ENCODE measurements at regions not wholly inside any gene's neighbourhood (a gene's known extent, or its start where the extent isn't known, plus 50 kb on each side); places are given as distances from the start of the nearest gene placed in this dataset.

DNA sequence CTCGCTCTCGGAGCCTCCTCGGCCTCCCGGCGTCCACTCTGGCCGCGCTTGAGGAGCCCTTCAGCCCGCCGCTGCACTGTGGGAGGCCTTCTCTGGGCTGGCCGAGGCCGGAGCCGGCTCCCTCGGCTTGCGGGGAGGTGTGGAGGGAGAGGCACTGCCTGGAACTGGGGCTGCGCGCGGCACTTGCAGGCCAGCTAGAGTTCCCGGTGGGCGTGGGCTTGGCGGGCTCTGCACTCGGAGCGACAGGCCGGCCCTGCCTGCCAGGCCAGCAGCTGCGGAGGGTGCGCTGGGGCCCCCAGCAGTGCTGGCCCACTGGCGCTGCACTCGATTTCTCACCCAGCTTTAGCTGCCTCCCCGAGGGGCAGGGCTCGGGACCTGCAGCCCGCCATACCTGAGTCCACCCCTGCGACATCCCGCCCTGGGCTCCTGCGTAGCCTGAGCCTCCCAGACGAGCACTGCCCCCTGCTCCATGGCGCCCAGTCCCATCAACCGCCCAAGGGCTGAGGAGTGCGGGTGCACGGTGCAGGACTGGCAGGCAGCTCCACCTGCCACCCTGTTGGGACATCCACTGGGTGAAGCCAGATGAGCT is 765.0 kb downstream of the IGSF11 start:
- in situ Hi-C loops (cut with HindIII; ENCODE audit: low pct_unique_long_range_greater_than_20kb, low sequenced_read_pairs), result no loop called here

DNA sequence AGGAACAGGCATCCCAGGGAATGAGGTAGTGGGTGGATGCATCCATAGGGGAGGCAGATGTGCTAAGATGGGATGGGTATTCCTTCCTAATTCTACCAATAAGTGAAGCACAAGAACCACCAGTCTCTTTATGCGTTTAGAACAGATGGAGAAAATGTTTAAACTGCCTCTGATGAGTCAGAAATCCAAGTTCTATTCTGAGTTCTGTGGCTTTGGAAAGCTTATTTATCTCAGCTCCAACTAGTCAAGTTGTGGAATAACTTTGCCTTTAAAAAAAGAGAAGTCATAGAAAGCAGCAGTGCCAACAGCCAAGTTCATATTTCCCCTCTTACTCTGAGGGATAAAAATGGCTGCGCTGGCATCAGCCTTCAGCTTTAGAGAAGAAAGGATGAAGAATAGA is 761.7 kb downstream of the IGSF11 start:
- in situ Hi-C loops (cut with HindIII; ENCODE audit: low pct_unique_long_range_greater_than_20kb, low sequenced_read_pairs), result no loop called here

More for the DNA sequence above, 765.0 kb downstream of the IGSF11 start:
- DNase-seq (ENCODE audit: low read depth), result no peak

DNA sequence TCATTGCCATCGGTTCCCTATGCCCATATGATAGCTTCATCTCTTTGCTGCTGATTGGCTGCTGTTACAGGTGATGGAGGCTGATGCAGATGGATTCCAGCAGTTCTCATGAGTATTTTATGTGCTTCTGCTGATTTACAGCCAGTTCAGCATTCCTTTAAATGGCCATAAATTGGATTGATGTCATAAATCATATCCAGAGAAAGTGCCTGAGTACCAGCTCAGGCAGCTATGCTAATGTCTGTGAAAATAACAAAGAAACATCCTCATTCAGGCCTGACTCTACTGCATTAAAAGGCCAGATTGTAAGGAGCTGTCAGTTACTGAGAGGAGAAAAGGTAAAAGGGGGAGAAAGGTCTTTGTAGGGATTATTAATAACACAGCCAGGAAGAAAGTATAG is 756.8 kb downstream of the IGSF11 start:
- no peak for DNase-seq (ENCODE audit: low read depth)

More for the DNA sequence above, 761.7 kb downstream of the IGSF11 start:
- no peak for DNase-seq (ENCODE audit: low read depth)

DNA sequence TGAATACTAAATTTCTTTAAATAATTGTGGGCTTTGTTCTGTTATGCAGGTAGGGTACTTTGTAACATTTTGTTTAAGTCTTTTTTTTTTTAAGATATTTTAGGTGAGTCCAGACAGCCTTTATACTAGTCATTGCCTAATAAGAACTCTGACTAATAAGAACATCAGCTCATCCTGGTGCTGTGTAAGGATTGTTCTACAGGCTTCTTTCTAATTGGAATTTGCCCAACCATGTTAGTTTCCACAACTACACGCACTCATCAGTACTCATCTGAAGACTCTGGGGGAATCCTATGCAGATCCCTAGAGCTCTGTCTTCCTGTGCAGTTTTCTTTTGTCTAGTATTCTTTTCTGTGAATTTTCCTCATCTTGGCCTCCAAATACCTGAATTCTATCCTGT is 741.8 kb downstream of the IGSF11 start:
- in situ Hi-C loops (cut with HindIII; ENCODE audit: low pct_unique_long_range_greater_than_20kb, low sequenced_read_pairs), result no loop called here
- no peak for DNase-seq (ENCODE audit: low read depth)

More for the DNA sequence above, 756.8 kb downstream of the IGSF11 start:
- in situ Hi-C loops (cut with HindIII; ENCODE audit: low pct_unique_long_range_greater_than_20kb, low sequenced_read_pairs), result no loop called here

DNA sequence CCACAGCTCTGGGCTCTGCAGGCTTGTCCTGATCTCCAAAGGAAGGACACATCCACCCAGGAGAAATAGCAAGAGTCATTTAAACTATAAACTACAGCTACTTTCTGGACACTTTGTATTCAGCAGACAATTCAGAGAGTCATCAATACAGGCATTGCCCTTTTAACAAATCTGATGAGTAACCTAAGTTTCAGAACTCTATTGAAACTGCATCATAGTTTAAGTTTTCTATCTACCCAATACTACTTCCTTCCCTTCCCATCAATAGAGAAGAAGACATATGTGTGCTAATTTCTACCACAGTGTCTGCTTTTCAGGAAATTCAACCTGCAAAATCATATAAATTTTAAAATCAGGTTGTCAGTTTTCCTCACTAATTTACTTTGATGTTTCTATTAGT is 736.5 kb downstream of the IGSF11 start:
- no peak for DNase-seq (ENCODE audit: low read depth)
- in situ Hi-C loops (cut with HindIII; ENCODE audit: low pct_unique_long_range_greater_than_20kb, low sequenced_read_pairs), result no loop called here

DNA sequence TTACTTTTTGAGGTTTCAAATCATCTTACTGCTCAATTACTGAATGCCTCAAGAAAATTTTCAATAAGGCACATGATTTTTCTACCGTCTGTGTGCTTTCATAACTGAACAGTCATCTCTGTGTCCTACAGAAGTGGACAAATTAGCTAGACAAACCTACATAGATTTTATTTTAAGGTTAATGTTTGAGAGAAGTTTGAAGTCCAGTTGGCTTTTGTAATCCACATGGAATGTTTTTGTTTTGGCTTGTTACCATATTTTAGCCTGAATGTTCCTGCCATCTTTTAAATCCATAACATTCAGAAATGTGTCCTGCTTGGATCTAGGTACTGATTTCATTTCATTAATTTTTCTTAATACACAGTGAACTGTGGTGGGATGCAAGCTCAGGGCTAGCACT is 730.1 kb downstream of the IGSF11 start:
- in situ Hi-C loops (cut with HindIII; ENCODE audit: low pct_unique_long_range_greater_than_20kb, low sequenced_read_pairs), result no loop called here
- DNase-seq (ENCODE audit: low read depth), result no peak

DNA sequence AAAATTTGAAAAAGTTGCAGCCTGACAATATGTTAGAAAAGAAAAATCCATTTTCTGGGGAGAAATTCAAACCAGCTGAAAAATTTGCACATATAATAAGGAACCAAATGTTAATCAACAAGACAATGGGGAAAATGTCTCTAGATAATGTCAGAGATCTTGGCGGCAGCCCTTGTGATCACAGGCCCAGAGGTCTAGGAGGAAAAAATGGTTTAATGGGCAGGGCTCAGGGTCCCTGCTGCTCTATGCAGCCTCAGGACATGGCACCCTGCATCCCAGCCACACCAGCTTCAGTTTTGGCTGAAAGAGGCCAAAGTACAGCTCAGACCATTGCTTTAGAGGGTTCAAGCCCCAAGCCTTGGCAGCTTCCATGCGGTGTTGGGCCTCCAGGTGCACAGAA is 701.9 kb downstream of the IGSF11 start:
- in situ Hi-C loops (cut with HindIII; ENCODE audit: low pct_unique_long_range_greater_than_20kb, low sequenced_read_pairs), result no loop called here
- DNase-seq (ENCODE audit: low read depth), result no peak

DNA sequence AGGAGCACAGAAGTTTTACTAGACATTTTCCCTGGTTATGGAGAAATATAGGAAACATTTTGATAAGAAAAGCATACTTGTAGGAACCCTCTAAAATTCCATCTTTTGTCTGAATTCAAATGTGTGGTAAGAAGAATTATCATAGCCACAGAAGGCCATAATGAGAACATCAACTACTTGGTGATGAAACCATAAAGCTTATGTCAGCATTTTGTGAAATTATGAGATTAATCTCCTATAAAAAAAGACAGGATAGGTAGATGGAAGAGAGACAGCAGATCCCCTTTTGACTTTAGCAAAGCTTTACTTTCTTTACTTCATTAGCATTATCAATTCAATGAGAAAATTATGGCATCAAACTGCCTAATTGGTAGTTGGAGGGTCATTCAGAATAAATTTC is 697.0 kb downstream of the IGSF11 start:
- in situ Hi-C loops (cut with HindIII; ENCODE audit: low pct_unique_long_range_greater_than_20kb, low sequenced_read_pairs), result no loop called here
- DNase-seq (ENCODE audit: low read depth), result no peak

DNA sequence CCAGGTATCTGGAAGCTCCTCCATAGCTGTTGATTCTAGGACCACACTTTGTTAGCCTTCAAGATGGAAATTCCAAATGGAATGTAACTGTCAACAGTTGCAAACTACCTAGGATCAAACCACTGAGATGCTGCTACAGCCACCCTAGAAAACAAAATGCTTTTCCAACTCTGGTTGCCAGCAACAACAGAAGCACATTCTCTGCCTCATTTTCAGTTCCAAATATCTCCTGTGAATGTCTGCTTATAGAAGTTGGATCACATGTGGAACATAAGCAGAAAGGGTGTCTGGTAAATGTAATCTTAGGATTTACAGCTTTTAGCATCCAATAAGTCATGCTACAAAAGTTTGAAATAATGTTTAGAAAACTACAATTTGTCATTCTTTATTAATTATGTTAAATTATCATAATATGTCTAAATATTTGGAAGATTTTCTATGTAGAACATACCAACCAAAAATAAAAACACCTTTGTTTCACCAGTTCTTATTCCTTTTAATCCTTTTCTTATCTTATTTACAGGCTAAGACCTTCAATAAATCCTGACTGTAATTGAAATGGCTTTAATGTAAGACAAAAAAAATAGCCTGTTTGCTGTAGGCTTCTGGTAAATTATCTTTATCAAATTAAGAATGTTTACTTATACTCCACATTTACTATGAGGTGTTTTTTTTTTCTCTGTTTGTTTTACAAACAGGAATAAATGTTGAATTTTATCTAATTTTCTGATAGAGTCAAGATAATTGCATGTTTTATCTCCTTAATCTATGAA is 687.1 kb downstream of the IGSF11 start:
- DNase-seq (ENCODE audit: low read depth), result no peak
- in situ Hi-C loops (cut with HindIII; ENCODE audit: low pct_unique_long_range_greater_than_20kb, low sequenced_read_pairs), result no loop called here

DNA sequence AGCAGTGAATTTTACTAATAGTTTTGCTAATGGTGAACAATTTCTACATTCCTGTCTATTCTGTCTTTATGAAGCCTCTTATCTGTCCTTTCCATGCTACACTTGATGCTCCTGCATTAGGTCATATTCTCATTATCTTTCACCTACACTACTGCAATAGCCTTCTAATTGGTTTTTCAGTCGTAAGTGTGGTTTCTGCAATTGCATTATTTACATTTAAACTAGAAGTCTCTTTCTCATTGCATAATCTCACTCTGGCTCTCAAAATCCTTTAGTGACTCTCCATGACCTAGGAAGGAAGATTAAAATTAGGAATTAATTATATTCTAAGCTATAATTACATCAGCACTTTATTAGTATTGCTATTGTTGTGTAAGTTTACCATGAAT is 686.5 kb downstream of the IGSF11 start:
- DNase-seq (ENCODE audit: low read depth), result no peak
- in situ Hi-C loops (cut with HindIII; ENCODE audit: low pct_unique_long_range_greater_than_20kb, low sequenced_read_pairs), result no loop called here

DNA sequence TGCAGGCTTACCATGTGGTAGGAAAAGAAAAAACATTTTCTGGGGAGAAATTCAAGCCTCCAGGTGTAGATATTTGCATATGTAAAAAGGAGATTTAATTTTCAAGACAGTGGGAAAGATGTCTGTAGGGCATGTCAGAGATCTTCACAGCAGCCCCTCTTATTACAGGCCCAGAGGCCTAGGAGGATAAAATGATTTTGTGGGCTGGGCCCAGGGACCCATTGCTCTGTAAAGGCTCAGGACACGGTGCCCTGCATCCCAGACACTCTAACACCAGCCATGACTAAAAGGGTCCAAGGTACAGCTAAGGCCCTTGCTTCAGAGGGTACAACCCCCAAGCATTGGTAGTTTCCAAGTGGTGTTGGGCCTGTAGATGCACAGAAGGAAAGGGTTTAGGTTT is 680.1 kb downstream of the IGSF11 start:
- no peak for DNase-seq (ENCODE audit: low read depth)
- in situ Hi-C loops (cut with HindIII; ENCODE audit: low pct_unique_long_range_greater_than_20kb, low sequenced_read_pairs), result no loop called here

DNA sequence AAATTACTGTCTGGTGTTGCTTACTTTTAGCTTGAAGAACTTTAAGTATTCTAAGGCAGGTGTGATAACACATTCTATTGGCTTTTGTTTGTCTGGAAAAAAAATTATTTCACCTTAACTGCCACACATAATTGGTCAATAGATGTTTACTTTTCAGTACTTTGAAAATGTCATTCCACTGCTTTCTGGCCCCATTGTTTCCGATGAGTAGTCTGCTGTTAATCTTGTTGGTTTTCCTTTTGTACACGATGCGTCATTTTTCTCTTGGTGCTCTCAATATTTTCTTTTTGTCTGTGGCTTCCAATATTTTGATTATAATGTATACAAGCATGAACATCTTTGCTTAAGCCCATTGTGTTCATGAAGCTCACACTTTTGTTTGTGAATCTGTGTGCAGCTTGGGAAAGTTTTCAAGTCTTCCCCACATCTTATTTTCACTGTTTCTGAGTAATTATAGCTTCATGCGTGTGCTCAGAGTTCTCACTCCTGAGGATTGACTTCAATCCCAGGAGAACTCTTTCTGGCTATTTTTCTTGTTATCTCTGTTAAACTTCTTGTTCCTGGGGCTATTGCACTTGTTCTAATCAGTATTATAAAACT is 664.7 kb downstream of the IGSF11 start:
- in situ Hi-C loops (cut with HindIII; ENCODE audit: low pct_unique_long_range_greater_than_20kb, low sequenced_read_pairs), result no loop called here
- DNase-seq (ENCODE audit: low read depth), result no peak

DNA sequence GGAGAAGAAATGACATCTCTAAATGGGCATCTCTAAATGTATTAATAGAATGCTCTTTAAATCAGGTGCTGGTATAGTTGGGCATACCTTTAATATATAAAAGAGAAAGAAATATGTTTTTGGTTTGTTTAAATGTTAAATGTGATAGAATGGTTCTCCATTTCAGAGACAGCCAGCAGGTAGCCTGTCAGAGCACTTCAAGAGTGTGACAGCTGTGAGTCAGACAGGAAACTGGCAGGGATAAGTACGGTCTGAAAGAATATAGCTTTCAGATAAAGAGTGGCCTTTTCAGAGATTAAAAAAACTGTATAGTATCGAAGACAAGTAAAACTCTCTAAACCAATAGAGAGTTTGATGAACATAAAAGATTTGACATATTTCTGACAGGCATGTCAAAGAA is 654.1 kb downstream of the IGSF11 start:
- DNase-seq (ENCODE audit: low read depth), result no peak
- in situ Hi-C loops (cut with HindIII; ENCODE audit: low pct_unique_long_range_greater_than_20kb, low sequenced_read_pairs), result no loop called here

DNA sequence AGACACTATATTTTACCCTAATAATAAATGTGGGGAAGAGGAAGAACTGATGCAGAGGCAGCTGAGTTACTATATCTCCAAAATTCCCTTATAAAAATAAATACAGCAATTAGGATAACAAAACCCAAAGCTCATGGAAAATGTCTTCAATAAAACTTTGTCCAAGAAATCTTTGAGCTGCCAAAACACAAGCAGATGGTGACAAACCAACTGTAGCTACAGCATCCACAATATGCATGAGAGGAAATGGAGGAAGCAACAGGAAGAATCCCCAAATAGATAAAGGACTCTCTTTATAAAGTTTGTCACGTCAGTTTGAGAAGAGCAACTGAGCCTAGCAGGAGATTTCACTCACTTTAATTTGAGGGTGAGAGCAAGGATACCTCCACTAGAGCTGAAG is 638.2 kb downstream of the IGSF11 start:
- in situ Hi-C loops (cut with HindIII; ENCODE audit: low pct_unique_long_range_greater_than_20kb, low sequenced_read_pairs), result no loop called here
- no peak for DNase-seq (ENCODE audit: low read depth)

DNA sequence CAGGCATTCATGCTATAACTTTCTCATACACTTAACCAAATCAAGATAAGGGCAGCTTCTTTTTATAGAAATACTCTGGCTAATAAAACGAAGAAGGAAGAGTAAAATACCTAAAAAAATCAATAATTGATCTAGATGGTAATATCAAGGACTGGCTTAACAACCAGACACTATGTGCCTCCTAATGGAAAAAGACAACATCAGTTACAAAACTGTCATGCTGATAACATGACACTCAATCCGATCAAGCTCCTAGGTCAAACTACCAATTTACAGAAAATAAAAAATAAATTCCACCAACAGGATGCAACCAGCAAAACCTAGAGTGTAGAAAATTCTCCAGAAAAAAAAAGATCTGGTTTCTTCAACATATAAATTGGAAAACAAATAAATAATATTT is 634.6 kb downstream of the IGSF11 start:
- in situ Hi-C loops (cut with HindIII; ENCODE audit: low pct_unique_long_range_greater_than_20kb, low sequenced_read_pairs), result no loop called here
- DNase-seq (ENCODE audit: low read depth), result no peak

DNA sequence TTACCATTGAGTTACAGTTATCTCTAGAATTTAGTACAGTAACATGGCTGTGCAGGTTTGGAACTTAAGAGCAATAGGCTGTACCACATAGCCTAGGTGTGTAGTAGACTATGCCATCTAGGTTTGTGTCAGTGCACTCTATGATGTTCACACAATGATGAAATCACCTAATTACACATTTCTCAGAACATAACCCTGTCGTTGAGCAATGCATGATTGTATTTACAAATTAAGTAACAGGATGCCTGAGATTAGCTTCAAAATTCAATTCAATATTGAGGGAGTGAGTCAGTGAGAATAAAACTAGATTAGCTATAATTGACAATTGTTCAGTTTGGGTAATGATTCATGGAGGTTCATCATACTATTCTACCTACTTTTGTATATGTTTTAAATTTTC is 633.8 kb downstream of the IGSF11 start:
- no peak for DNase-seq (ENCODE audit: low read depth)
- in situ Hi-C loops (cut with HindIII; ENCODE audit: low pct_unique_long_range_greater_than_20kb, low sequenced_read_pairs), result no loop called here

DNA sequence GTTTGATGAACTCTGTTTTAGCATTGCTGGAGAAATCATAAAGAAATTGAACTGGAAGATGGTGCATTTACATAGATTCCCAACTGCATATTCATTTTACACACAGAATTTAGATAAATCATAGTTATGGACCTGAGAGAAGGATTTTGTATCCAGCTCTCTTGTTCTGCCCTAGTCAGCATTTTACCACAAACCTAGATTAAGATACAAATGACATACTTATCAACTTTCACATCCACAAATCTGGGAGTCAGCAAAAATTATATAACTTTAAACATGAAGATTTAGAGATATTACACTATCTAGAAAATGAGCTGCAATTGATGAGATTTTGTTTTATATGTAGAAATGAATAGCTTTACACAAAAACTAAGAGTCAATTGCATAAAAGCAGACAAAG is 632.8 kb downstream of the IGSF11 start:
- DNase-seq (ENCODE audit: low read depth), result no peak
- in situ Hi-C loops (cut with HindIII; ENCODE audit: low pct_unique_long_range_greater_than_20kb, low sequenced_read_pairs), result no loop called here

DNA sequence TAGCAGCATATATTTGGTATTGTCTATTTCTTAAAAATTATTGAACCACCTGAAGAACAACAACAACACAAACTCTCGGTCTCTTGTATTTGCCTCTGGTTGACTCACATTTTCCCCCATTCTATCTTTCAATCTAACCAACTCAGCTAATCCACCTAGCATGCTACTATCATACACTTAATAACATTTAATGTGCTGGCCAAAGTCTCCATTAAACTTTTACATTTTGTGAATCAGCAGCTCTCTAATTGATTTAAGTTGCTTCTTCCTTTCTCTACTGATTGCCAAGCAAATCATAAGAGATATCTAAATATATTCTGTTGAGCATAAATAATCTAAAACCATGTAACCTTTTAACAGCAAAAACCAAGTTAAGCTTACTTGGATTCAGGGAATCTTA is 631.7 kb downstream of the IGSF11 start:
- in situ Hi-C loops (cut with HindIII; ENCODE audit: low pct_unique_long_range_greater_than_20kb, low sequenced_read_pairs), result no loop called here
- DNase-seq (ENCODE audit: low read depth), result no peak

DNA sequence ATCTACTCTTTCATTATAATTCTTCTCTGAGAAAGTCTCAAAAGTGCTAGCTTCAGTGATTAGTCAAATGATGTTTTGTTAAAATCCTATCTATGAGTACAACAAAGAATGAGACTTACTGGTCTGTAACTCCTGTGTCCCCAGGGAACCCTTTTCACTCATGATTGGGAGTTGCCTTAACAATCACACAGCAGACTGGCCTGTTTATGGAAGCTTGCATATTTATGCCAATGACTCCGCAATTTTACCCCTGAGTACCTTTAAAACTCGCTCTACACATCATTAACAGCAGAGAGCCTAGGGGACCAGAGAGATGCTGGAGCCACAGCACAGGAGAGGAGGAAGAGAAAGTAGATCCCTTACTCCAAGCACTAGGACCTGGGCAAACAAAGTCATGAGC is 628.1 kb downstream of the IGSF11 start:
- DNase-seq (ENCODE audit: low read depth), result no peak

DNA sequence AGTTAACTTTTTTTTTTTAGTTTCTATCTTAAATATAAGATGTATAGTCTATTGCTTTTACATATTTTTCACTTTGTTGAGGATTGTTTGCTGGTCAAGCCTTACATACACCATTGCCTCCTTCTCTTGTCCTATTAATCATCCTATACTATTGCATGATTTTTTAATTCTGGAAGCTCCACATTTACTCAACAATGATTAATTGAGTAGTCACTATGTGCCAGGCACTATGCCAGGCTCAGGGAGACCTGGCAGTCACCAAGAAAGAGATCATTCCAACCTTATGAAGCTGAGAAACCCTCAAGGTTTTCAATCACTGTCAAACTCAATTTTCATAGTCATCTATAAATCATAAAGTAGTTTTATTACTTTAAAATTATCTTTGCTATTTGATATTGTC is 626.2 kb downstream of the IGSF11 start:
- no peak for DNase-seq (ENCODE audit: low read depth)
- in situ Hi-C loops (cut with HindIII; ENCODE audit: low pct_unique_long_range_greater_than_20kb, low sequenced_read_pairs), result no loop called here

More for the DNA sequence above, 628.1 kb downstream of the IGSF11 start:
- in situ Hi-C loops (cut with HindIII; ENCODE audit: low pct_unique_long_range_greater_than_20kb, low sequenced_read_pairs), result no loop called here
